ENCODE measurements at regions not wholly inside any gene's neighbourhood (a gene's known extent, or its start where the extent isn't known, plus 50 kb on each side); places are given as distances from the start of the nearest gene placed in this dataset.

DNA sequence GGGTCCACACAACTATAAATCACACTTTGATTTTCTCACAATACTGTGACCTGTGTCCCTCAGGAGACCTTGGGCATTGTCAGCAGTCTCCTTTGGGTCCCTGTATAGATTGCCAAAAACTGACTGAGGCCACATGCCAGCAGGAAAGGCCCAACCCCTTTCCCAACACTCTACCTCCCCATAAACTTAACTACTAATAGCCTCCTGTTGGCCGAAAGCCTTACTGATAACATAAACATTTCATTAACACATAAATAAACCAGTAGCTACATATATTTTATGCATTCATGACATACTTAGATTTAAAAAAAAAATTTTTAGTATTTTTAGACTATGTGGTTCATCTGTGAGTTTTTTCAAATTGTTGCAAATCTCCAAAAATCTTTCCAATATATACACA is 153.5 kb downstream of the ARL4C start:
- Histone ChIP-seq H3T11ph (ENCODE audit: low read length) (no peak overlapping the region), H2BK5ac (ENCODE audit: insufficient read length, low read length) (no peak overlapping the region), H3K14ac (ENCODE audit: insufficient read depth, low read length) (no peak overlapping the region), H4K20me1 (ENCODE audit: control insufficient read depth, insufficient read depth, insufficient read length) (no peaks in the 10 kb centered on the region), H3K23me2 (ENCODE audit: insufficient read length, low read depth, low read length, poor library complexity, severe bottlenecking) (no peaks in the 10 kb centered on the region), H3K4me1 (ENCODE audit: insufficient read depth, low read length) (no peaks in the 10 kb centered on the region), H3K27ac (ENCODE audit: insufficient read length, low read depth, low read length) (no peak overlapping the region), H3K79me2 (ENCODE audit: insufficient read depth, low read length) (no peaks in the 10 kb centered on the region), H2BK15ac (ENCODE audit: low read depth, low read length) (no peak overlapping the region), H3K9me3 (ENCODE audit: control insufficient read depth, low read depth, low read length) (no peaks in the 10 kb centered on the region), H2AFZ (ENCODE audit: low read length) (no peak overlapping the region), H3K27me3 (ENCODE audit: insufficient read depth, low read length) (no peaks in the 10 kb centered on the region), H3K23ac (ENCODE audit: insufficient read length, low read depth, low read length) (no peak overlapping the region), H4K8ac (replicated peaks; ENCODE audit: insufficient read length, low read depth, low read length) (no peak overlapping the region), H2BK120ac (ENCODE audit: low read depth, low read length, poor library complexity, severe bottlenecking) (no peak overlapping the region), H2BK12ac (ENCODE audit: insufficient read length, low read depth, low read length) (no peak overlapping the region), H3K18ac (ENCODE audit: insufficient read length, low read depth, low read length) (no peak overlapping the region), H3K56ac (ENCODE audit: insufficient read length, low read depth, low read length) (no peak overlapping the region), H2AK5ac (ENCODE audit: insufficient read length, low read length) (no peak overlapping the region), H2BK20ac (ENCODE audit: low read depth, low read length, poor library complexity, severe bottlenecking) (no peak overlapping the region), H3K4ac (ENCODE audit: low read depth, low read length) (no peak overlapping the region), H4K5ac (ENCODE audit: insufficient read length, low read depth, low read length) (no peak overlapping the region), H3K9ac (ENCODE audit: extremely low read depth, insufficient read length, low read length) (no peak overlapping the region), H3K4me2 (ENCODE audit: insufficient read depth, insufficient read length, low read length) (no peak overlapping the region), H4K91ac (ENCODE audit: insufficient read length, low read depth, low read length) (no peak overlapping the region), H3K79me1 (ENCODE audit: insufficient read depth, low read depth, low read length, poor library complexity, severe bottlenecking) (no peaks in the 10 kb centered on the region)
- no CpG with 5 or more reads among the region's 1 CpG for WGBS (ENCODE audit: extremely low coverage, insufficient read length, low lambda C conversion rate)
- Mint-ChIP-seq H3K9me3 (peaks cover 0 to 2% of the 10 kb centered on the region in 2 experiments; a peak in 1 of 5 replicates), H3K4me1 (peaks cover 0 to 3% of the 10 kb centered on the region in 2 experiments; a peak in 1 of 4 replicates), H3K4me3 (no peak overlapping the region), H3K27me3 (ENCODE audit: low read depth) (peaks cover 8% of the 10 kb centered on the region), H3K36me3 (ENCODE audit: insufficient read depth in 1 of 3, low read depth in 3 of 3) (no peaks in the 10 kb centered on the region), H3K27ac (no peak overlapping the region)
- TF ChIP-seq, protein P1, sequence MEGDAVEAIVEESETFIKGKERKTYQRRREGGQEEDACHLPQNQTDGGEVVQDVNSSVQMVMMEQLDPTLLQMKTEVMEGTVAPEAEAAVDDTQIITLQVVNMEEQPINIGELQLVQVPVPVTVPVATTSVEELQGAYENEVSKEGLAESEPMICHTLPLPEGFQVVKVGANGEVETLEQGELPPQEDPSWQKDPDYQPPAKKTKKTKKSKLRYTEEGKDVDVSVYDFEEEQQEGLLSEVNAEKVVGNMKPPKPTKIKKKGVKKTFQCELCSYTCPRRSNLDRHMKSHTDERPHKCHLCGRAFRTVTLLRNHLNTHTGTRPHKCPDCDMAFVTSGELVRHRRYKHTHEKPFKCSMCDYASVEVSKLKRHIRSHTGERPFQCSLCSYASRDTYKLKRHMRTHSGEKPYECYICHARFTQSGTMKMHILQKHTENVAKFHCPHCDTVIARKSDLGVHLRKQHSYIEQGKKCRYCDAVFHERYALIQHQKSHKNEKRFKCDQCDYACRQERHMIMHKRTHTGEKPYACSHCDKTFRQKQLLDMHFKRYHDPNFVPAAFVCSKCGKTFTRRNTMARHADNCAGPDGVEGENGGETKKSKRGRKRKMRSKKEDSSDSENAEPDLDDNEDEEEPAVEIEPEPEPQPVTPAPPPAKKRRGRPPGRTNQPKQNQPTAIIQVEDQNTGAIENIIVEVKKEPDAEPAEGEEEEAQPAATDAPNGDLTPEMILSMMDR (conservative IDR thresholded peaks at IDR 0.05): no peak
- DNase-seq: no peak

Measured in H9 (cell line).